IPS-18a (cell line): ENCODE measurements at regions not wholly inside any gene's neighbourhood (a gene's known extent, or its start where the extent isn't known, plus 50 kb on each side); places are given as distances from the start of the nearest gene placed in this dataset.

Experiments
- H3K27ac ChIP-seq: one replicate; pipeline ENCODE4 v1.5.1; 2013; ENCODE audit warnings: low read length
- H3K27me3 ChIP-seq: one replicate; pipeline ENCODE4 v1.6.1; 2013; ENCODE audit warnings: mild to moderate bottlenecking, low read length; ENCODE audit not compliant: control insufficient read depth, insufficient read depth
- H3K36me3 ChIP-seq: one replicate; pipeline ENCODE4 v1.6.1; 2013; ENCODE audit warnings: low read depth, low read length; ENCODE audit not compliant: control insufficient read depth
- H3K4me1 ChIP-seq: one replicate; pipeline ENCODE4 v1.6.1; 2013; ENCODE audit warnings: low read depth, low read length; ENCODE audit not compliant: control insufficient read depth
- H3K4me3 ChIP-seq: one replicate; pipeline ENCODE4 v1.5.1; 2013; ENCODE audit warnings: low read length
- H3K9ac ChIP-seq: one replicate; pipeline ENCODE4 v1.6.1; 2013; ENCODE audit warnings: mild to moderate bottlenecking, low read length, moderate library complexity
- H3K9me3 ChIP-seq: one replicate; pipeline ENCODE4 v1.6.1; 2013; ENCODE audit warnings: low read depth, low read length; ENCODE audit not compliant: control insufficient read depth

GRCh38 chr14:61953602-61954001 lies 191.4 kb downstream of the SNAPC1 start:
- Histone ChIP-seq H3K27ac (no peak overlapping the region), H3K9ac (no peak overlapping the region), H3K9me3 (peaks cover 5% of the 10 kb centered on the region), H3K4me3 (no peak overlapping the region), H3K36me3 (no peaks in the 10 kb centered on the region), H3K27me3 (no peaks in the 10 kb centered on the region), H3K4me1 (no peaks in the 10 kb centered on the region)

- H3K4me3 ChIP-seq, result no peak overlapping the region
- no peak overlapping the region for H3K9ac ChIP-seq
- no peaks in the 10 kb centered on the region for H3K27me3 ChIP-seq
- no peaks in the 10 kb centered on the region for H3K36me3 ChIP-seq
- no peaks in the 10 kb centered on the region for H3K4me1 ChIP-seq
- no peak overlapping the region for H3K27ac ChIP-seq
- H3K9me3 ChIP-seq, result peaks cover 5% of the 10 kb centered on the region
Measured at GRCh38 chr14:61954306-61954705, 192.1 kb downstream of the SNAPC1 start.

- Histone ChIP-seq H3K4me1 (no peaks in the 10 kb centered on the region), H3K27ac (no peak overlapping the region), H3K9ac (no peak overlapping the region), H3K27me3 (no peaks in the 10 kb centered on the region), H3K9me3 (peaks cover 5% of the 10 kb centered on the region), H3K4me3 (no peak overlapping the region), H3K36me3 (no peaks in the 10 kb centered on the region)
Measured at GRCh38 chr14:61956517-61956916, 194.3 kb downstream of the SNAPC1 start.

- H3K27ac ChIP-seq, result no peak overlapping the region
- no peaks in the 10 kb centered on the region for H3K36me3 ChIP-seq
- H3K9ac ChIP-seq, result no peak overlapping the region
- H3K9me3 ChIP-seq, result peaks cover 5% of the 10 kb centered on the region
- H3K4me3 ChIP-seq, result no peak overlapping the region
- no peaks in the 10 kb centered on the region for H3K27me3 ChIP-seq
- H3K4me1 ChIP-seq, result no peaks in the 10 kb centered on the region
Measured at GRCh38 chr14:61959348-61959747, 197.1 kb downstream of the SNAPC1 start.

GRCh38 chr14:61961369-61961768 lies 199.1 kb downstream of the SNAPC1 start:
- Histone ChIP-seq H3K4me1 (no peaks in the 10 kb centered on the region), H3K9ac (no peak overlapping the region)

GRCh38 chr14:61963926-61964325 lies 201.7 kb downstream of the SNAPC1 start:
- no peak overlapping the region for H3K4me3 ChIP-seq
- no peak overlapping the region for H3K27ac ChIP-seq
- no peaks in the 10 kb centered on the region for H3K27me3 ChIP-seq
- no peak overlapping the region for H3K9ac ChIP-seq
- no peaks in the 10 kb centered on the region for H3K36me3 ChIP-seq
- no peaks in the 10 kb centered on the region for H3K9me3 ChIP-seq
- H3K4me1 ChIP-seq, result peaks cover 6% of the 10 kb centered on the region

More at GRCh38 chr14:61961369-61961768, 199.1 kb downstream of the SNAPC1 start:
- no peak overlapping the region for H3K27ac ChIP-seq
- H3K9me3 ChIP-seq, result peaks cover 2% of the 10 kb centered on the region
- no peak overlapping the region for H3K4me3 ChIP-seq
- H3K36me3 ChIP-seq, result no peaks in the 10 kb centered on the region
- H3K27me3 ChIP-seq, result no peaks in the 10 kb centered on the region

- H3K27ac ChIP-seq, result no peak overlapping the region
- H3K9me3 ChIP-seq, result no peaks in the 10 kb centered on the region
- peaks cover 6% of the 10 kb centered on the region for H3K4me1 ChIP-seq
- H3K27me3 ChIP-seq, result no peaks in the 10 kb centered on the region
- no peak overlapping the region for H3K4me3 ChIP-seq
- no peak overlapping the region for H3K9ac ChIP-seq
- no peaks in the 10 kb centered on the region for H3K36me3 ChIP-seq
Measured at GRCh38 chr14:61965030-61965745, 203.0 kb downstream of the SNAPC1 start.

GRCh38 chr14:61968207-61968606 lies 206.0 kb downstream of the SNAPC1 start:
- H3K36me3 ChIP-seq, result no peaks in the 10 kb centered on the region
- peaks cover 12% of the 10 kb centered on the region for H3K4me1 ChIP-seq
- H3K27ac ChIP-seq, result no peak overlapping the region
- H3K4me3 ChIP-seq, result no peak overlapping the region
- no peaks in the 10 kb centered on the region for H3K9me3 ChIP-seq
- H3K27me3 ChIP-seq, result no peaks in the 10 kb centered on the region
- H3K9ac ChIP-seq, result no peak overlapping the region

- Histone ChIP-seq H3K4me3 (no peak overlapping the region), H3K27ac (no peak overlapping the region), H3K9ac (no peak overlapping the region), H3K9me3 (peaks cover 9% of the 10 kb centered on the region), H3K36me3 (no peaks in the 10 kb centered on the region), H3K27me3 (no peaks in the 10 kb centered on the region), H3K4me1 (peaks cover 12% of the 10 kb centered on the region)
Measured at GRCh38 chr14:61972711-61973110, 210.5 kb downstream of the SNAPC1 start.

- H3K27me3 ChIP-seq, result no peaks in the 10 kb centered on the region
- no peak overlapping the region for H3K9ac ChIP-seq
- no peaks in the 10 kb centered on the region for H3K36me3 ChIP-seq
- peaks cover 6% of the 10 kb centered on the region for H3K4me1 ChIP-seq
- H3K9me3 ChIP-seq, result peaks cover 9% of the 10 kb centered on the region
- H3K4me3 ChIP-seq, result no peak overlapping the region
- H3K27ac ChIP-seq, result no peak overlapping the region
Measured at GRCh38 chr14:61973981-61974380, 211.8 kb downstream of the SNAPC1 start.

- Histone ChIP-seq H3K9ac (no peak overlapping the region), H3K4me3 (no peak overlapping the region), H3K27me3 (no peaks in the 10 kb centered on the region), H3K9me3 (peaks cover 9% of the 10 kb centered on the region), H3K36me3 (no peaks in the 10 kb centered on the region), H3K4me1 (peaks cover 5% of the 10 kb centered on the region), H3K27ac (no peak overlapping the region)
Measured at GRCh38 chr14:61977217-61977616, 215.0 kb downstream of the SNAPC1 start.

- no peaks in the 10 kb centered on the region for H3K9me3 ChIP-seq
- no peak overlapping the region for H3K9ac ChIP-seq
Measured at GRCh38 chr14:61988240-61988639, 226.0 kb downstream of the SNAPC1 start.

More at GRCh38 chr14:61988240-61988639, 226.0 kb downstream of the SNAPC1 start:
- Histone ChIP-seq H3K4me3 (no peak overlapping the region), H3K27ac (no peak overlapping the region), H3K4me1 (no peaks in the 10 kb centered on the region), H3K36me3 (no peaks in the 10 kb centered on the region), H3K27me3 (no peaks in the 10 kb centered on the region)
